ENCODE measurements at regions not wholly inside any gene's neighbourhood (a gene's known extent, or its start where the extent isn't known, plus 50 kb on each side); places are given as distances from the start of the nearest gene placed in this dataset.

DNA sequence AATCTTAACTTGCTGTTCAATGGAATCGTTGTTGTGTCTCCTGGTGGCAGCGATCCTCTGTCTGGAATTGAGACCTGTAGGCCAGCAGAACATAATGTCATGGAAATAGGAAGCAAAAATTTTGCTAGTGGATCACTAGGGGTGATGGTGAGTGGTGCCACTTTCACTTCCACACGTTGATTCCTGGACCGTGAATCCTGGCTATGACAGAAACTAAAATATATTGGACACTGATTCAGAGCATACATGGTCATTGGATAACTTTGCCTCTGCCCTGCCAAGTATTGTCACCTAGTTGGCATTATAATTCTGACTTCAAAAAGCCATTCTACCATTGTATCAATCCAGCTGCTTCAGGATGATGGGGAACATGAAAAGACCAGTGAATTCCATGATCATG is 353.2 kb downstream of the IRX1 start:
- TF ChIP-seq, protein P1, sequence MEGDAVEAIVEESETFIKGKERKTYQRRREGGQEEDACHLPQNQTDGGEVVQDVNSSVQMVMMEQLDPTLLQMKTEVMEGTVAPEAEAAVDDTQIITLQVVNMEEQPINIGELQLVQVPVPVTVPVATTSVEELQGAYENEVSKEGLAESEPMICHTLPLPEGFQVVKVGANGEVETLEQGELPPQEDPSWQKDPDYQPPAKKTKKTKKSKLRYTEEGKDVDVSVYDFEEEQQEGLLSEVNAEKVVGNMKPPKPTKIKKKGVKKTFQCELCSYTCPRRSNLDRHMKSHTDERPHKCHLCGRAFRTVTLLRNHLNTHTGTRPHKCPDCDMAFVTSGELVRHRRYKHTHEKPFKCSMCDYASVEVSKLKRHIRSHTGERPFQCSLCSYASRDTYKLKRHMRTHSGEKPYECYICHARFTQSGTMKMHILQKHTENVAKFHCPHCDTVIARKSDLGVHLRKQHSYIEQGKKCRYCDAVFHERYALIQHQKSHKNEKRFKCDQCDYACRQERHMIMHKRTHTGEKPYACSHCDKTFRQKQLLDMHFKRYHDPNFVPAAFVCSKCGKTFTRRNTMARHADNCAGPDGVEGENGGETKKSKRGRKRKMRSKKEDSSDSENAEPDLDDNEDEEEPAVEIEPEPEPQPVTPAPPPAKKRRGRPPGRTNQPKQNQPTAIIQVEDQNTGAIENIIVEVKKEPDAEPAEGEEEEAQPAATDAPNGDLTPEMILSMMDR (IDR thresholded peaks at IDR 0.05; ENCODE audit: extremely low read depth in 1 of 2, insufficient read depth in 1 of 2, low read depth in 1 of 2, low read length in 2 of 2), result no peak
- TF ChIP-seq POLR2A (IDR thresholded peaks at IDR 0.05; ENCODE audit: low read depth, low read length), result no peak
- TF ChIP-seq EZH2 (IDR thresholded peaks at IDR 0.05; ENCODE audit: borderline replicate concordance, low read depth, low read length, severe bottlenecking), result no peak
